HG03460 (cell line): ENCODE measurements at regions not wholly inside any gene's neighbourhood (a gene's known extent, or its start where the extent isn't known, plus 50 kb on each side); places are given as distances from the start of the nearest gene placed in this dataset.
A peak's percentile ranks its signal among the peaks of the same experiment; 100 is the strongest.
"Not testable (repeated sequence)": the region's sequence is repeated elsewhere in the genome, so short reads cannot be mapped to it uniquely, and the experiment has no call there.

Source experiments
- ATAC-seq: cut with Tn5 transposase; IDR thresholded peaks from one replicate; pipeline ENCODE4 v1.9.1; 2021; ENCODE audit not compliant: unreplicated experiment

DNA sequence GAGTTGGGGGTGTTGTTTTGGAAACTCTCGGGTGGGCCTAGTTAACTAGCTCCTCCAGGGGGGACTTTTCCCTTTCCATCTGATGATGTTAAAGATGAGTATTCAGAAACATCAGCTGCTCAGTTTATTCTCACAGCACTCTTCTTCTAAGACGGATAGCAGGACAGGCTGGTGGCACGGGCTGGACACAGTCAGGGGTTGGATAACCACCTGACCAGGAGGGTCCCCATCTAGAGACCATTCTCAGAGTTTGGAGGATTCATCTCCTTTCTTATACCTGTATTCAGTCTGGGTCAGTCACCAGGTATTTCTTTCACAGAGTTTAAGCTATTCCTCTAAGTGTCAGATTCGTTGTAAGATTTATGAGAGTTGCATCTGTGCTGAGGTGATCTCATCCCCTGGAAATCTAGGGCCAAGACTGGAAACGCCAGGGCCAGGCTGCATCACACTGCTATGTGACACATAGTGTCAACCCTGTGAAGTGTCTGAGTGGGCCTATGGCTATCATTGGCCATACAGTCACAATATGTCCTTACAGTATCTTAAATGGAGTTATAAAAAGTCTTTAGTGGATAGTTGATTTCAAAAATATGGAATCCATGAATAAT is 111.7 kb downstream of the FAM50B start:
- no peak for ATAC-seq

DNA sequence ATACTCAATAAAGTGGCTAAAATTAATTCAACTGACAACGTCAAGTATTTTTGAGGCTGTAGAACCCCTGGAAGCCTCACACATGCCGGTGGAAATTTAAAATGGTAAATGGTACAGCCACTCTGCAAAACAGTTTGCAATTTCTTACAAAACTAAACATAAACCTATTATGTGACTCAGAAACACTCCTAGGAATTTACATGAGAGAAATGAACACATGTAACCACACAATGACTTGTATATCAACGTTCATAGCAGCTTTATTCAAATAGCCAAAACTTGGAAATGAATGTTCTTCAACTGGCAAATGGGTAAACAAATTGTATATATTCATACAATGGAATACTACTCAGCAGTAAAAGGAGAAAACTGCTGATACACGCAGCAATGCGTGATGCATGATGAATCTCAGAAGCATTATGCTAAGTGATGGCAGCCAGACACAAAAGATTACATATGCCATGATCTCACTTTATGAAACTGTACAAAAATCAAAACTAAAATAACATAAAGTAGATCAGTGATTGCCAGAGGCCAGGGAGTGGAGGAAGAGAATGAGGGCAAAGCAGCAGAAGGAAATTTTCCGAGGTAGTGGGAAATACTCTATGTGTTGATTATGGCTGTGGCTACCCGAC is 112.5 kb downstream of the FAM50B start:
- no peak for ATAC-seq

DNA sequence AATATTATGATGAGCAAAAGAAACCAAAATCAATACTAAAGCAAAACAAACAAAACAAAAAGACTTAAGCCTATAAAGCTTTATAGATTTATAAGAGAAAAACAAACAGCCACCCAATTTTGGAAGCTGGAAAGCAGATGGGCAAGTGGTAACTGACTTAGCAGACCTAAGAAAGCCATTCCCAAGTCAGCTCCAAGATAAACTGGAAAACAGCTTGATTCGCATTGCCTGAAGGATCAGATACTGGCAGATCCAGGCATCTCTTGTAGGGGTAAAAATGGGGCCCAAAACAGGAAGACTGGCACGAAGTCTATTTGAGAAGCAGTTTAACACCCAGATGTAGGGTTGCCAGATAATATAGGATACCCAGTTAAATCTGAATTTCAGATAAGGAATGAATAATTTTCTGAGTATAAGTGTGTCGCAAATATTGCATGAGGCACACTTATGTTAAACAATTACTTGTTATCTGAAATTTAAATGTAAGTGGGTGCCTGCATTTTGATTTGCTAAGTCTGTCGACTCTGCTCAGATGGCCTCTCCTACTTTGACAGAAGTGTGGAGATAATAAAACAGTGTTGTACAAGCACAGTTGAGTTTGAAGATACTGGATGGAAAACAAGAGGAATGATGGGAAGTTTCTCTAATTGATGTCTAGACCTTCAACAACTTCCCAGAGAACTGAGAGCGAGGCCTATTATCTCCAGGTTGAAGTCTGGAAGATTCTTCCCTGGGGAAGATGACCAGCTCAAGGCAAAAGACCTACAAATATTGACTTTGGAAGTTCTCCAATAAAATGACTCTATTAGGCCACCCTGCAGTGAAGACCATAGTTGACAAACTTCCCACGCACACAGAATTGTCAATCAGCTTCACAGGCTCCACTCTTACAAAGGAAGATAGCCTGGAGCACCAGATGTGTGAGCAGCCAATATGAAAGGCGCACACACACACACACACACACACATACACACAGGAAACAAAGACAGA is 113.4 kb downstream of the FAM50B start:
- ATAC-seq: no peak

DNA sequence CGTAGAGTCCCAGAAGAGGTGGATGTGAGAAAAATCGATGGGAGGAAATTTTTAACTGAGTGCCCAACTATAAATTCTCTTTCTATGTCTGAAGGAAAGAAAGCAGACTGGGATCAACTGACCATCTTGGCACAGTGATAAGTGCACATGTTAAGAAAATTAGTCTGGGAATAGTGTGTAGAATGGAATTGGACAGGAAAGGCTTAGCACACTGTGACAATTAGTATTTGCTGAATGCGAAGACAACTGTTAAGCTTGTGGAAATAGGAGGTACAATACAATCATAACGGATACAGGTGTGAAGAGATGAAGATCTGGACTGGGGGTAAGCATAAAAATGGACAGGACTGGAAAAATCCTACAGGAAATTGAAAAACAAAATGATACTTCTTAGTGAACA is 114.3 kb downstream of the FAM50B start:
- no peak for ATAC-seq

DNA sequence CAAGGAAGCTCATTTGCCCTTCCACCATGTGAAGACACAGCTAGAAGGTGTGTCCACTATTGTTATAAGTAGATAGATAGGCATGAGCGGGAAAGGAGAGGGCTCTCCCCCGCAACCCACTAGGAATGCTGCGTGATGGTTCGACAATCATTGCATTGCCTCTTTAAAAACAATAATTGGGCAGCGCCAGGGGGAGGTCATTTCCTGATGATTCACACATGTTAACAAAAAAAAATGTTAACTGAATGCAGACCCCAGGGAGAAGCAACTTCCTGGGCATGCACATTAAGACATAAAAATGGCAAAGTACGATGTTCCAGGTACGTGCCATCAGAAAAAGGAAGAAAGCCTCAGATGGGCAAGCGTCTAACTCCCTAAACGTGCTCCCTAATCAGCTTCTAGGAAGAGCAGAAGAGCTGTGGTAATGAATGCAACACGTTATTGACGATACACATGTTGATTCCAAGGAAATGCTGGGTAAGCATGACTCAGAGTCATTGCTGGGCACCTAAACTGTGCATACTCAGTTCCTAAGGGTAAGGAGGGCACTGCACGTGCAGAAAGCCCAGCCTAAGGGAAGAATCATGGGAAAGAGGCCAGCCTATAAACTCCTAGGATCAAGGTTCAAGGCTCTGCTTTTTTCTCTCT is 113.7 kb downstream of the FAM217A start:
- no peak for ATAC-seq

DNA sequence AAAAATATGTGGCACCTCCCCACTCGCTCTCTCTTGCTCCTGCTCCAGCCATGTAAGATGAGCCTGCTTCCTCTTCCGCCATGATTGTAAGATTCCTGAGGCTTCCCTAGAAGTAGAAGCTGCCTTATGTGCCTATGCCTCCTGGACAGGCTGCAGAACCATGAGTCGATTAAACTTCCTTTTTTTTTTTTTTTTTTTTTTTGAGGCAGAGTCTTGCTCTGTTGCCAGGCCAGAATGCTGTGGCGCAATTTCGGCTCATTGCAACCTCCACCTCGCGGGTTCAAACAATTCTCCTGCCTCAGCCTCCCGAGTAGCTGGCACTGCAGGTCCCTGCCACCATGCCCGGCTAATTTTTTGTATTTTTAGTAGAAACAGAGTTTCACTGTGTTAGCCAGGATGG is 112.5 kb downstream of the FAM217A start:
- no peak for ATAC-seq

DNA sequence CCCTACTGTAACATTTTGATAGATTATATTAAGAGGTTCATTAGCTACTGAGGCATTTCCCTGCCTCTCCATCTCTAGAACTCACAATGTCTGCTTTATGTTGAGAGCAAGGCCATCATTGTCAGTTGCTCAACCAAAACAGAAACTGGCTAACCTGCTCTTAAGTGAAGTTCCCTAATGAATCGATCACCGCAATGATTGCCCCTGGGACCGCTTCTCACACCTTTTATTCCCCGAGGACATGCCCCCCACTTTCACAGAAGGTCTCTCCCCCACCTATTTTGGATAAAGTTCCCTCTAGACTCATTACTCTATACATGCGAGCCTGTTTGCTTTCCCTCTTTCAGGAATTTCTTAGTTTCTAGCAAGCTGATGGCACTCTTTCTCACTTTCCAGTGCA is 108.8 kb downstream of the FAM217A start:
- ATAC-seq: no peak

DNA sequence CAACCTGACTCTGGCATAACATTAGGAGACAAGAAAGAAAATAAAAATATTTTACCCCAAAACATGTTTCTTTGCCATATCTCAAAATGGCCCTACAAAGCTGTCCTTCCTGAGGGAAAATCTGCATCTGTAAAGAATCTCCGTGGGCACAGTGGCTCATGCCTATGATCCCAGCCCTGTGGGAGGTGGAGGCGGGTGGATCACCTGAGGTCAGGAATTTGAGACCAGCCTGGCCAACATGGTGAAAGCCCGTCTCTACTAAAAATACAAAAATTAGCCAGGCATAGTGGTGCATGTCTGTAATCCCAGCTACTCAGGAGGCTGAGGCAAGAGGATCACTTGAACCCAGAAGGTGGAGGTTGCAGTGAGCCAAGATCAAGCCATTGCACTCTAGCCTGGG is 105.8 kb downstream of the FAM217A start:
- not testable (repeated sequence) for ATAC-seq

DNA sequence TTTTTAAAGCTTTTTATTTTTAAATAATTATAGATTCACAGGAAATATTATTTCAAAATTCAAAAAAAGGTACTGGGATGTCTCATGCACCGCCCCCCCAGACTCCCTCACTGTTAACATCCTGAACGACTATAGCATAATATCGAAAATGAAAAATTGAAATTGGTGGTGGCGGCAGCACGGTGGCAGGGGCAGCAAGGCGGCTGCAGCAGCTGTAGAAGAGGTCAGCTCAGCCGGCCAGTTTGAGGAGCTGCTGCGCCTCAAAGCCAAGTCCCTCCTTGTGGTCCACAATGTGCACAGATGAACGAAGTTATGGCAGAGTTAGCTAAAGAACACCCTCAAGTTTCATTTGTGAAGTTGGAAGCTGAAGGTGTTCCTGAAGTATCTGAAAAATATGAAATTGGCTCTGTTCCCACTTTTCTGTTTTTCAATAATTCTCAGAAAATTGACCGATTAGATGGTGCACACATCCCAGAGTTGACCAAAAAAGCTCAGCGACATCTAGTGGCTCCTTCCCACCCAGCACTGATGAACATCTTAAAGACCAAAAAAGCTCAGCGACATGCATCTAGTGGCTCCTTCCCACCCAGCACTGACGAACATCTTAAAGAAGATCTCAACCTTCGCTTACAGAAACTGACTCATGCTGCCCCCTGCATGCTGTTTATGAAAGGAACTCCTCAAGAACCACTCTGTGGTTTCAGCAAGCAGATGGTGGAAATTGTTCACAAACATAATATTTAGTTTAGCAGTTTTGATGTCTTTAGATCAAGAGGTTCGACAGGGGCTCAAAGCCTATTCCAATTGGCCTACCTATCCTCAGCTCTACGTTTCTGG is 100.8 kb downstream of the FAM217A start:
- ATAC-seq: peak; percentile 82

DNA sequence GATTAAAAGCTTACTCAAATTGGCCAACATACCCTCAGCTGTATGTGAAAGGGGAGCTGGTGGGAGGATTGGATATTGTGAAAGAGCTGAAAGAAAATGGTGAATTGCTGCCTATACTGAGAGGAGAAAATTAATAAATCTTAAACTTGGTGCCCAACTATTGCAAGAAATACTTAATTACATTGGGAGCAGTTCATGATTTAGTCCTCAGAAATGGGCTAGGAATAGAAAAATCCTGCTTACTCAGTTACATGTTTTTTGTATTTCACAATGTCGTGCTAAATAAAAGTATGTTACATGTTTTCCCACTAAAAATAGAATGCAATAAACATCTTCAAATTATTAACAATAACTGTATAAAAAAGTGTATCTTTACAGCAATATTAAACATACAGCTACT is 100.0 kb downstream of the FAM217A start:
- not testable (repeated sequence) for ATAC-seq

DNA sequence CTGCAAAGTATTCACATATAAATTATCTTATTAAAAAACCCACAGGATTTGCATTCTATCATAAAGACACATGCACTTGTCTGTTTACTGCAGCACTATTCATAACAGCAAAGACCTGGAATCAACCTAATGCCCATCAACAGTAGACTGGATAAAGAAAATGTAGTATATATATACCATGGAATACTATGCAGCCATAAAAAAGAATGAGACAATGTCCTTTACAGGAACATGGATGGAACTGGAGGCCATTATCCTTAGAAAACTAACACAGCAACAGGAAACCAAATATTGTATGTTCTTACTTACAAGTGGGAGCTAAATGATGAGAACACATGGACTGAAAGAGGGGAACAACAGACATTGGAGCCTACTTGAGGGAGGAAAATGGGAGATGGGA is 97.0 kb downstream of the FAM217A start:
- ATAC-seq: no peak

DNA sequence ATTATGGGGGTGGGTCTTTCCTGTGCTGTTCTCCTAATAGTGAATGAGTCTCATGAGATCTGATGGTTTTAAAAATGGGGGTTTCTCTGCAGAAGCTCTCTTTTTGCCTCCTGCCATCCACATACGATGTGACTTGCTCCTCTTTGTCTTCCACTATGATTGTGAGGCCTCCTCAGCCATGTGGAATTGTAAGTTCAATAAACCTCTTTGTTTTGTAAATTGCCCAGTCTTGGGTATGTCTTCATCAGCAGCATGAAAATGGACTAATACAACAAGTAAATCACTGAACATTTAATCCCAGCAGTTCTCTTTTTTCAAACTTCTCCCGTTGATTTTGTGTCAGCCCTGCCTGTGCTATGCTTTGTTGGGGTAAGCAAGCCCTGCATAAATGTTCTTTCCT is 95.2 kb downstream of the FAM217A start:
- no peak for ATAC-seq

DNA sequence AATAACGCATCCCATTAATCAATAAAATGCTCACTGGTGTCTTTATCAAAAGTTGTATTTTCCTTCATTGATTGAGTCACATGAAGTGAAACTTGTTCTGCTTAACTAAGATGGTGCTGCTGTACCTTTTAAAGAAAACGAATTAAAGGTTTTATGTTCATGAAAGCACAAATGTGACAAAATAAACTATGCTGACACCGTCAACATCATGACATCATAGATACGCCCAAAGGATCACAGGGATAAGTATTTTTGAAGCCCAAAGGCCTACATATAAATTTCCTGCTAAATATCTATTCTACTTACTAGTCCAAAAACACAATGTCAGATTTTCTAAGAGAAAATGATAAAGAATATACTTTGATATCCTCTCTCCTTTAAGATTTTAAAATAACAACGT is 94.4 kb downstream of the FAM217A start:
- ATAC-seq: no peak

DNA sequence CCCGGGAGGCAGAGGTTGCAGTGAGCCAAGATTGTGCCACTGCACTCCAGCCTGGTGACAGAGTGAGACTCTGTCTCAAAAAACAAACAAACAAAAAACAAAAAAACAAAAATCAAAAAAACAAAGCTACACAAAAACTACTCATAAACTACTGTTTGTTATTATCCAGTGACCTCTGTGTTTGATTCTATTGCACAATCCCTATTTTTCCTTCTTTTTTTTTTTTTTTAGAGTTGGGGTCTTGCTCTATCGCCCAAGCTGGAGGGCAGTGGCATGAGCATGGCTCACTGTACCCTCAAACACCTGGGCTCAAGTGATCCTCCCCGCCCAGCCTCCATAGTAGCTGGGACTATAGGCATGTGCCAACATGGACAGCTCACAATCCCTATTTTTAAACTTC is 92.7 kb downstream of the FAM217A start:
- ATAC-seq: no peak

DNA sequence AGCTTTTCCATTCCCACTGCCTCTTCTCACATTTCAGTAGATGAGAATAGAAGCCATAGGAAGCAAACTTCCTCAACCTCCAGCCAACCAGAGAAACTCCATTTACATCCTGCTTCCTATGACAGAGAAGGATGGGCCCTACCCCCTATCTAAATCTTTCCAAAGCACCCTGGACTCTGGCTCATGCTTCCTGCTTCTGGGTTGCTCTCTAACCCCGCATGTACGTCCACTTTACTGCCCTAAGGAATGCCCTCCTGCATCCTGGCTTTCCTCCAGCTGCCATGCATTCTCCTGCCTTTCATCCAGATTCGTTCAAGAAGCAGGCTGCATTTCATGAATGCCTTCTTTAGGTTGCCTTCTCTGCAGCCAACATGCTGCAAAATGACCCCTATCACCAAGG is 91.9 kb downstream of the FAM217A start:
- no peak for ATAC-seq

DNA sequence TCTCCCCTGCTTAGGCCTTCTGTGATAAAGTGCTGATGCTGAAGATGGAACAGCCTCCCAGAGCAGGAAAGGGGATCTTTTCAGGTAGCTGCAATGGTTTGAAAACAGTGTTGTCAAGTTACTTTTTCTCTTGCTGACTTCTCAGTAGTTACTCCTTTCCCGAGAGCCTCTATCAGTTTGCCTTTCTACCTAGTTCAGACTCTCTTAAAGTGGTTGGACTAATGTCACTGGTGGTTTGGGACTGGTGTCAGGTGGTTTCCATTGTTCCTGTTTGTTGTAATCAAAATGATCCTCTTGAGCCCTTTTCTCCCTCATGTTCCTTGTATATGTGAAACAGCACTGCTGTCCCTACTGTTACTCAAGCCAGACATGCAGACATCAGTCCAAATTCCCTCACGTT is 91.4 kb downstream of the FAM217A start:
- ATAC-seq: no peak

DNA sequence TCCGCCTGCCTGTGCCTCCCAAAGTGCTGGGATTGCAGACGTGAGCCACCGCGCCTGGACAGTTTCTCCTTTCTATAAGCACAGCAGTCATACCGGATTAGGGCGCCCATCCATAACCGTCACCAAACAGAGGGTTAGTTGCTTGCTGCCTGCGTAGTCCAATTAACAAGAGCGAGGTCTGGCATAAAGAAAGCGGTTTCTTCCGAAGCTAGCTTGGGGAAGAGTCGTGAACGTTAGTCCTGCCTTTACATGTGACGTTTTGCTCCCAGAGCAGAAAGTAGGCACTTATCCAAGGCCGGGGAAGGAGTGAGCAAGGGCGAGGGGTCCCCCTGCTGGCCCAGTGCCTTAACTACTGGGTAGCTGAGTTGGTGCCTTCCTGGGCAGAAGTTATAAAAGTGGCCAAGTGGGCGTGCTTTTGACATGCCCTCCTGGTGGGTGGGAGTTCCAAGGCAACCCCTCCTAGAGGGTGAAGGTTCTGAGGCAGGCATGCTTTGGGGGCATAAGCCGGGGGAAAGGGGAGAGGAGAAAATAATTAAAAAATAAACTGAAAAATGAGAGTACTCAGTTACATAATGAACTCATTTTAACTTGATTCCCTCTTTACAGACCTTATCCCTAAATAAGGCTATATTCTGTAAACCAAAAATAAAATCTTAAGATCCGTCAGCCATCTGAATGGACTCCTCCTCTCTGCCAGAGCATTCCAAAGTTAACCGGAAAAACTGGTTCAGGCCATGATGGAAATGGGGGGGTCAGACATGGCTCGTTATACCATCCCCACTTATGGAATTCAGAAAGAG is 88.0 kb downstream of the FAM217A start:
- ATAC-seq: peak; percentile 78

DNA sequence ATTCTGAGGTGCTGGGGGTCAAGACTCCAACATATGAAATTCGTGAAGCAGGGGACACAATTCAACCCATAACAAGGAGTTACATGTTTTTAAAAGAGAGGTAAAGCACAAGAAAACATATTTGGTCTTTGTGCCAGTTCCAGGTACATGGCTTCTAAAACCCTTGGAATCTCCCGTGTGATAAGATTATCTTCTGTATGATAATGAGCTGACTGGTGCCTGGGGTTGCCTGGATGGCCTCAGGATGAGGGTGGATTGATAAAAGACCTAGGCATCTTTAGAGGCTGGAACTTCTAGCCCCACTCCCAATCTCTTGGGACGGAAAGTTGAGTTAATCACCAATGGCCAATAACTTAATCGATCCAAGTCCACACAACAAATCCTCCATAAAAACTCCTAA is 87.0 kb downstream of the FAM217A start:
- no peak for ATAC-seq

DNA sequence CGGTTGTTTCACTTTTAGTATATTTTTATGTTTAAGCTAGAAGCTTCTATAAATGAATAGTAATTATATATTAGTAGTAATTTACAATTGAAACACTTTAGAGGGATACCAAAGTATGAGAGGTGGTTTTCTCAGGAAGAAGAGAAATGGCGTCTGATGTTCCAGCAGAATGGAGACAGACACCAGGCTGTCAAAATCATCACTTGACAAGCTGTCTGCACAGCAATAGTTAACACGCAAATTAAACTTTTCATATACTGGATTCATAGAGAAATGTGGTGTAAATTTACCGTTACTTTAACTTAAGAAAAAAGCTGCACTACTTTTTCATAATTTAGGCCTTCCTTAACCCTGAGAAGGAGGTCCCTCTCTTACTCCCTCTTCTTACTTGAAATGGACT is 82.6 kb downstream of the FAM217A start:
- no peak for ATAC-seq
